HCT116 (cell line): ENCODE measurements at regions not wholly inside any gene's neighbourhood (a gene's known extent, or its start where the extent isn't known, plus 50 kb on each side); places are given as distances from the start of the nearest gene placed in this dataset.

ENCODE experiments used
- CTCF ChIP-seq, 3 experiments: fragments of 200-600 bp in 1 of 3; sonication (generic) in 1 of 3; IDR thresholded peaks in 2 of 3; conservative IDR thresholded peaks in 1 of 3; 2 replicates each; pipeline ENCODE4 v1.5.1; 2012 to 2017; ENCODE audit warnings: low read depth in 2 of 3, low read length in 2 of 3, antibody characterized with exemption in 1 of 3, borderline replicate concordance in 1 of 3, control low read depth in 1 of 3, mild to moderate bottlenecking in 1 of 3, mixed read lengths in 1 of 3, mixed run types in 1 of 3, moderate library complexity in 1 of 3; ENCODE audit not compliant: insufficient read depth in 1 of 3
- EZH2 ChIP-seq: fragments of 200-600 bp; sonication (generic); IDR thresholded peaks from 2 replicates; pipeline ENCODE4 v1.6.1; 2017; ENCODE audit warnings: antibody characterized with exemption, mixed run types
- JUND ChIP-seq: IDR thresholded peaks from 2 replicates; pipeline ENCODE4 v1.6.1; 2012
- POLR2A ChIP-seq: IDR thresholded peaks from 2 replicates; pipeline ENCODE4 v1.7.0; 2011; ENCODE audit warnings: borderline replicate concordance; ENCODE audit not compliant: insufficient read depth, insufficient read length; ENCODE audit errors: extremely low read depth
- POLR2AphosphoS5 ChIP-seq: IDR thresholded peaks from 2 replicates; pipeline ENCODE4 v1.6.1; 2011; ENCODE audit warnings: mild to moderate bottlenecking, low read depth, low read length, moderate library complexity
- ZBTB33 ChIP-seq: IDR thresholded peaks from 2 replicates; pipeline ENCODE4 v1.6.1; 2011; ENCODE audit warnings: mild to moderate bottlenecking, low read length, moderate library complexity; ENCODE audit not compliant: insufficient replicate concordance; ENCODE audit errors: extremely low read depth
- ZNF274 ChIP-seq: fragments of 200-500 bp; sonication (Bioruptor generic); IDR thresholded peaks from 2 replicates; pipeline ENCODE4 v1.6.1; 2014; ENCODE audit warnings: mild to moderate bottlenecking, low read depth, low read length, inconsistent platforms

- TF ChIP-seq POLR2AphosphoS5 (no peak), POLR2A (no peak), CTCF (IDR thresholded peaks at IDR 0.05 in 2 of 3, conservative IDR thresholded peaks at IDR 0.05 in 1 of 3; ENCODE audit: borderline replicate concordance in 1 of 3, insufficient read depth in 1 of 3, low read depth in 2 of 3, low read length in 2 of 3) (no peak), EZH2 (no peak), JUND (no peak), ZBTB33 (no peak), ZNF274 (no peak)
Measured at GRCh38 chr5:144085381-144085780, 85.1 kb downstream of the YIPF5 start.
